Omental fat pad (tissue), 3 donors: ENCODE measurements at regions not wholly inside any gene's neighbourhood (a gene's known extent, or its start where the extent isn't known, plus 50 kb on each side); places are given as distances from the start of the nearest gene placed in this dataset.

Experiments used
- ATAC-seq: fragments of 150-250 bp; one replicate; pipeline ENCODE4 v1.9.1; 2016; ENCODE audit warnings: mild to moderate bottlenecking, moderate library complexity; ENCODE audit not compliant: low FRiP score
- DNase-seq: peaks from one replicate; pipeline ENCODE4 v3.0.0-alpha.2; 2019; ENCODE audit warnings: low spot score
- TF ChIP-seq, protein P1 (sequence below), 3 donors: fragments of 450-650 bp; IDR thresholded peaks; one replicate each; pipeline ENCODE4 v1.5.1; 2016 to 2017; ENCODE audit warnings: antibody characterized with exemption in 3 of 3, mild to moderate bottlenecking in 3 of 3, moderate library complexity in 2 of 3

DNA sequence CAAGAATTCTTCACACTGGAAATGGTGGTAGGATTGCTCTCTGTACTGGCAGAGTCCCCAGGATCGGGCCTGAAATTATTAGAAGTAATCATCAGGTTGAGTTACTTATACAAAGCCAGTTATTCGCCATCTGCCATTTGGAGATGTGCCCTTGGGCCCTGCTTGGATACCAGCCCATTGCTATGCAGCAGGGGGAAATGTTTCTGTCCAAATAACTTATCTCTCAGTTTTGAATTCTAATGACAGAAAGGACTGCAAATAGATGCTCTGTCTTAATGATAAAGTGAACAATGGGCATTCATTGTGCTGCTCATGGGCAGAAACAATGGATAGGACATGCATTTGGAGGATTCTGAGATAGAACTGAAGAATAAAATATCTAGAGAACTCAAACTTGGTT is 139.1 kb upstream of the PELI2 start:
- TF ChIP-seq, protein P1, sequence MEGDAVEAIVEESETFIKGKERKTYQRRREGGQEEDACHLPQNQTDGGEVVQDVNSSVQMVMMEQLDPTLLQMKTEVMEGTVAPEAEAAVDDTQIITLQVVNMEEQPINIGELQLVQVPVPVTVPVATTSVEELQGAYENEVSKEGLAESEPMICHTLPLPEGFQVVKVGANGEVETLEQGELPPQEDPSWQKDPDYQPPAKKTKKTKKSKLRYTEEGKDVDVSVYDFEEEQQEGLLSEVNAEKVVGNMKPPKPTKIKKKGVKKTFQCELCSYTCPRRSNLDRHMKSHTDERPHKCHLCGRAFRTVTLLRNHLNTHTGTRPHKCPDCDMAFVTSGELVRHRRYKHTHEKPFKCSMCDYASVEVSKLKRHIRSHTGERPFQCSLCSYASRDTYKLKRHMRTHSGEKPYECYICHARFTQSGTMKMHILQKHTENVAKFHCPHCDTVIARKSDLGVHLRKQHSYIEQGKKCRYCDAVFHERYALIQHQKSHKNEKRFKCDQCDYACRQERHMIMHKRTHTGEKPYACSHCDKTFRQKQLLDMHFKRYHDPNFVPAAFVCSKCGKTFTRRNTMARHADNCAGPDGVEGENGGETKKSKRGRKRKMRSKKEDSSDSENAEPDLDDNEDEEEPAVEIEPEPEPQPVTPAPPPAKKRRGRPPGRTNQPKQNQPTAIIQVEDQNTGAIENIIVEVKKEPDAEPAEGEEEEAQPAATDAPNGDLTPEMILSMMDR (IDR thresholded peaks at IDR 0.05): no peak
- DNase-seq (no peak), ATAC-seq (no peak)

DNA sequence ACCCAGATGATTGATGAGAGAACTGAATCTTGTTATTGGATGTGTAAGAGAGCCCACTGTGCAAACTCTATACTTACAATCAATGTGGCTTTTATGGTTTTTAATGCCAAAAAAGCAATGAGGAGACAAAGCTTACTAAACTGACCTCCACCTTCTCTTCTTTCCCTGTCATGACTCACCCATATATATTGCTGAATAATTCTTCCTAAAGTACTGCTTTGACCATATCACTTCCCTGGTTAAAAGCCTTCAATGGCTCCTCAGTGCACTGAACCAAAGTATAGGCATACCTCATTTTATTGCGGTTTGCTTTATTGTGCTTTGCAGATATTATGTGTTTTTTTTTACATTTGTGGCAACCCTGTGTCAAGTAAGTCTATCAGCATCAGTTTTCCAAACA is 138.4 kb upstream of the PELI2 start:
- ATAC-seq (no peak), DNase-seq (no peak)
- TF ChIP-seq, protein P1 (IDR thresholded peaks at IDR 0.05): no peak

DNA sequence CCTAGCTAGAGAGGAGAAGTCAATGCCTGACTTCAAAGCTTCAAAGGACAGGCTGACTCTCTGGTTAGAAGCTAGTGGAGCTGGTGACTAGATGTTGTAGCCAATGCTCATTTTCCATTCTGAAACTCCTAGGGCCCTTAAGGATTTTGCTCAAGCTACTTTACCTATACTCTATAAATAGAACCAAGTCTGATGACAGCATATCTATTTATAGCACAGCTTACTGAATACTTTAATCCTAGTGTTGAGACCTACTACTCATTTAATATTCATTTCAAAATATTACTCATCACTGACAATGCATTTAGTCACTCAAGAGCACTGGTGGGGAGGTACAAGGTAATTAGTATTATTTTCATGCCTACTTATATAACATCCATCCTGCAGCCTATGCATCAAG is 137.2 kb upstream of the PELI2 start:
- ATAC-seq: no peak
- TF ChIP-seq, protein P1 (IDR thresholded peaks at IDR 0.05): no peak
- DNase-seq: no peak

DNA sequence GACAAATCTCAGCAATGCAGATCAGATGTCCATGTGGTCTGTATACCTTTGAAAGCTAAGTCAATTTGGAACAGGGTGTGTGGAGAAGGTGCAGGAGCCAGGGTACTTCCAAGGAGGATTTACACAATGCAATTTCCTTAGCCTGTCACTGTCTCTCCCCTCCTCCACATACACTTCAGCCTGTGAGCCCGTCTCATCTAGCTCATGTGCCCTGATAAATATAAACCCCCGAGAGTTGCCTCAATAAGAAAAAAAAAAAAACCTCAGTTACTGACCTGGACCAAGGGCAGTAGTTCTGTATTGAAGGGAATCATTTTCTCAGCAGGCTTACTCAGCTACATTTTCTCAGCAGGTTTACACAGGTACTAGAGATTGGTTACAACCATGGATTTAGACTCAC is 132.1 kb upstream of the PELI2 start:
- TF ChIP-seq, protein P1 (IDR thresholded peaks at IDR 0.05): no peak

DNA sequence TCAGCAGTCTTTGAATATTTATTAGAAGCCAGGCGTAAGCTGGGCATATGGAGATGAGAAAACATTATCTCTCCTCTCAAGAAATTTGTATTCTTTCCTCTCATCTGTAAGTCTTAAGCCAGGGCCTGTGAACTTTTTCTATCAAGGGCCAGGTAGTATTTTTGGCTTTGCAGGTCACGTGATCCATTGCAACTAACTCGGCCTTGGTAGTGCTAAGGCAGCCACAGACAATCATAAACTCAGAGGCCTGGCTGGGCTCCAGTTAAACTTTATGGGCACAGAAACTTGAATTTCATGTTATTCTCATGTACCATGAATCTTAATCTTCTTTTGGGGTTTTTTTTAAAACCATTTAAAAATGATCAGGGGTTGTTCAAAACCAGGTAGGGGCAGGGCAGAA is 117.4 kb upstream of the PELI2 start:
- no peak for DNase-seq
- ATAC-seq: no peak
- TF ChIP-seq, protein P1 (IDR thresholded peaks at IDR 0.05): no peak

More for the DNA sequence above, 132.1 kb upstream of the PELI2 start:
- DNase-seq (no peak), ATAC-seq (no peak)

DNA sequence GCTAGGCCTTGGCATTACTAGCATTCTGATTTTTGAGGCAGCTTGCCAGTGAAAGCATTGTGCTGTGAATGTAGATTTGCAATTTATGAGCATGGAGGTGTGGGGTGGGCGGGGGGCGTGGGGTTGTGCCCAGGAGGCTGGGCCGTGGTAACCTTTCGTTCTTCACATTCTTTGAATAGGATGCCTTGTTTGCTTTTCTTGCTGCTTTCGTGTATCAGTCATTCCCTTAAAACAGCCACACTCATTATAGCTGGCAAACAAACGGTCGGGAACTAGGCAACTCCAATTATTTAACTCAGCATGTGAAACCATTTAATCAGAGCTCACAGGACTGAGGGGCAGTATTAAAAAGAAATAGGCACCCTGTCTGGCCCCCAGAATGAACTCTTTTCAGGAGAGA is 115.9 kb upstream of the PELI2 start:
- ATAC-seq: no peak
- no peak for DNase-seq
- TF ChIP-seq, protein P1 (IDR thresholded peaks at IDR 0.05): no peak

DNA sequence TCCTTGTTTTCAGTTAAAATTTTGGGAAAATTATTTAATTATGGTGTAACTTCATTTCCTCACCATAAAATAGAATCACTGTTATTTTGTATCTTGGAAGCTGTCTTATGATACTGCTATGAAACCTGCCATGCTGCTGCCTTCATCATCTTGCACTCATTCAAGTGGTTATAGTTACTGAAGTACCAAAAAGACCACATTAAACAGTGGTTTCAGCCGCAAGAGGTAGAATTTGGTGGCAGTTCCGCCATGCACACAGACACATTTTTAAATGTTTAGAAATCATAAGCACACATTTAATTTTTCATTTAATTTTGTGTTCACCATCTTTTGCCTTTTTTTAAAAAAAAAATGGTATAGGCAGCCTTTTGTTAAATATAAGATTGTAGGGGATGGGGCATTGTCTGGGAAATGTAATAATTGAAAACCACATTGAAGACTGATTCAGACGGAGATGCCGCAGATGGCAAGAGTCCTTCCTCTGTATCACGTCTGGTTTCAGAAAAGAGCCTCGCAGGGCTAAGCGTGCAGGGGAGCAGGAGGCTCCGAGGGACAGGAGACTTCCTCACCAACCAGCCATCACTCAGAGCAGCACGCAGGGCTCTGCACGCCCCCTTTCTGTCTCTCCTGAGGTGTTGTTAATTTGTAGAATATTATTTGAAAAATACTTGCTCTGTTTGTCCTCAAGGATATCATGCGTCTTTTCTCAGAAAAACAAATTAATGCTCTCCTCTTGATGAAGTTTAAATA is 115.2 kb upstream of the PELI2 start:
- DNase-seq: no peak
- ATAC-seq: no peak
- TF ChIP-seq, protein P1 (IDR thresholded peaks at IDR 0.05): no peak
